GM18868 (cell line): ENCODE measurements at regions not wholly inside any gene's neighbourhood (a gene's known extent, or its start where the extent isn't known, plus 50 kb on each side); places are given as distances from the start of the nearest gene placed in this dataset.

Source experiments
- ATAC-seq: cut with Tn5 transposase; IDR thresholded peaks from one replicate; pipeline ENCODE4 v1.9.1; 2021; ENCODE audit warnings: mild to moderate bottlenecking, moderate library complexity; ENCODE audit not compliant: unreplicated experiment

GRCh38 chr5:159837860-159838259, 78.4 kb upstream of the ADRA1B start:
- no peak for ATAC-seq

- no peak for ATAC-seq
These were observed 77.6 kb upstream of the ADRA1B start for GRCh38 chr5:159838551-159839222.

GRCh38 chr5:159844267-159845121, 71.8 kb upstream of the ADRA1B start:
- ATAC-seq: no peak

- ATAC-seq: no peak
These were observed 66.7 kb upstream of the ADRA1B start for GRCh38 chr5:159849437-159850083.

- no peak for ATAC-seq
These were observed 66.1 kb upstream of the ADRA1B start for GRCh38 chr5:159850160-159850559.

- no peak for ATAC-seq
These were observed 65.2 kb upstream of the ADRA1B start for GRCh38 chr5:159851053-159851452.

- ATAC-seq: no peak
These were observed 61.4 kb upstream of the ADRA1B start for GRCh38 chr5:159854916-159855315.

- no peak for ATAC-seq
These were observed 60.6 kb upstream of the ADRA1B start for GRCh38 chr5:159855476-159856191.

- no peak for ATAC-seq
These were observed 57.4 kb upstream of the ADRA1B start for GRCh38 chr5:159858871-159859270.

- ATAC-seq: no peak
These were observed 55.2 kb upstream of the ADRA1B start for GRCh38 chr5:159861086-159861485.

- ATAC-seq: peak; percentile 63
These were observed 51.2 kb upstream of the ADRA1B start for GRCh38 chr5:159864885-159865691.

- ATAC-seq: no peak
These were observed 50.2 kb upstream of the ADRA1B start for GRCh38 chr5:159866093-159866492.
